ENCODE measurements at regions not wholly inside any gene's neighbourhood (a gene's known extent, or its start where the extent isn't known, plus 50 kb on each side); places are given as distances from the start of the nearest gene placed in this dataset.

DNA sequence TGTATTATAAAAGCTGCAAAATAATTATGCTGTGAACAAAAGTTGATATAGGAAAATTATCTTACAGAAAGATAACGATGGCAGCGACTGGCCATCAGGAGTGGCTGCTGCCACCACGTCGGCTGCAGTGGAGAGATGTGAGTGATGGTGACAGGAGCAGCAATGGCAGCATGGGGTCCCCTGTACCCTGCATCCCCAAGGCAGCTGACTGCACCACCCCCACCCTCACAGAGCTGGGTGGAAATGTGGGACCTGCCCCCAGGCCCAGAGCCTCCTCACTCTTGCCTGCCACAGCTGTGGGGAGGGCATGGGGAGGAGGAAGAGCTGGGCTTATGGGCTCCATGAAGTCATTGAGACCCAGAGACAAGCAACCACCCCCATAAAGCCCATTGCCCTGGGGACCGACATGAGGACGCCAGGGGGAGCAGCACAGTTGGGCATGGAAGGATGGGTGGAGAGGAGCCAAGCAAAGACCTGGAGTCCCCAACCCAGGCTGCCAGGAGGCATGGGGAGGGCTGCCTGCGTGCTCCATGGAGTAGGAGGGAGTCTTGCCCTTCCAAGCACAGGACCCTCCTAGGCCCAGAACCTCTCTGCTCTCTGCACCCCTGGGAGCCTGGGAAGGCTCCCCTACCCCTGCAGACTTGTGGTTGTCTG, 1090.5 kb downstream of the PCDH18 start:
- no peak for FAIRE-seq
- no peak for DNase-seq (ENCODE audit: insufficient read length, low spot score)
- TF ChIP-seq POLR2AphosphoS5 (IDR thresholded peaks at IDR 0.05; ENCODE audit: low read depth, low read length), result no peak
- no peak for TF ChIP-seq PAX5 (IDR thresholded peaks at IDR 0.05; ENCODE audit: insufficient read depth, low read length, severe bottlenecking)
- TF ChIP-seq SPI1 (IDR thresholded peaks at IDR 0.05; ENCODE audit: low read depth, low read length), result no peak
- TF ChIP-seq POU2F2 (IDR thresholded peaks at IDR 0.05; ENCODE audit: low read depth, low read length), result no peak
- no peak for TF ChIP-seq TAF1 (IDR thresholded peaks at IDR 0.05; ENCODE audit: low read depth, low read length)
- TF ChIP-seq POLR2A (IDR thresholded peaks at IDR 0.05; ENCODE audit: low read depth, low read length), result no peak

DNA sequence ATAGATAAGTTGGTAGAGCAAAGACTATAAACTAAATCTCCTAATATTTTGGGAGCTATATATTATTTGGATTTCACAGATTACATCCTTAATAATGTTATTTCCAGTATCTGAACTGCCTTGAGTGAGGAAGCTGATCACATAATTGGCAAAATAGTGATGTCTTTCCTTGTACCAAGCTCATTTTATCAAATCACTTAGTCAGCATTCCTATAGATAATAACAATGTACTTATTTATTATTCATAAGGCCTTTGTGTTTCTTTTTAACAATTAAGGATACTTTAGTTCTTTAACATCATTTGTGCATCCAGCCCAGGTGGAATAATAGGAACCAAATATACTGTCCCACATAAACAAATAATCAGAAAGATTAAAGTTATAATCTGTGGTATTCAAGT, 1093.6 kb downstream of the PCDH18 start:
- no peak for DNase-seq (ENCODE audit: insufficient read length, low spot score)
- TF ChIP-seq POU2F2 (IDR thresholded peaks at IDR 0.05; ENCODE audit: low read depth, low read length) (no peak), POLR2A (IDR thresholded peaks at IDR 0.05; ENCODE audit: low read depth, low read length) (no peak), TAF1 (IDR thresholded peaks at IDR 0.05; ENCODE audit: low read depth, low read length) (no peak), POLR2AphosphoS5 (IDR thresholded peaks at IDR 0.05; ENCODE audit: low read depth, low read length) (no peak), SPI1 (IDR thresholded peaks at IDR 0.05; ENCODE audit: low read depth, low read length) (no peak), PAX5 (IDR thresholded peaks at IDR 0.05; ENCODE audit: insufficient read depth, low read length, severe bottlenecking) (no peak)
- no peak for FAIRE-seq

DNA sequence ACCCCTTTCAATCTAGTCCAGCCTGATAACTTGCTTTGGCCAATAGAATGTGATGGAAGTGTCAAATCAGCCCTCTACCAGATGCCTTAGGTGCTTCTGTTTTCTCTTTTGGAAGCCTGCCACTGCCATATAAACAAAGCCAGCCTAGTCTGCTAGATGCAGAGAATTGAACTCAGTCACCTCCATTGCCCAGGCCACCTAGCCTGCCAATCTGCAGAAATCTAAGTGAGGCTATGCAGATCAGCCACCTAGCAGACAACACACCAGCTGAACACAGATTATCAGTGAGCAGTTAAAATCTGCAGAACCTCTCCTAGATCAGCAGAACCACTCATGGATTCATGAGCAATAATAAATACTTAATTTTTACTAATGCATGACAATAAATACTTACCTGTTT, 1108.2 kb downstream of the PCDH18 start:
- DNase-seq (ENCODE audit: insufficient read length, low spot score) (no peak), FAIRE-seq (no peak)

DNA sequence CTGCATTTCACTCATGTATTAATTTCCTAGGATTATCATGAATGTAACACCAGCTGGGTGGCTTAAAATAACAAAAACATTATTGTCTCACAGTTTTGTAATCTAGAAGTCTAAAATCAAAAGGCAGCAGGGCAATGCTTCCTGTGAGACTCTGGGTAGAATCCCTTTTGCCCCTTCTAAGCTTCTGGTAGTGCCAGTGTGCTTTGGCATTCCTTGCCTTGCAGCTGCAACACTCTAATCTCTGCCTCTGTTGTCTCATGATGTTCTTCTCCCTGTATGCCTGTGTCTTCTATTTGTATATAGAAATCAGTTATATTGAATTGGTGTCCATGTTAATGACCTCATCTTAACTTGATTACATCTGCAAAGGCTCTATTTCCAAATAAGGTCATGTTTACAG, 1117.3 kb downstream of the PCDH18 start:
- no peak for TF ChIP-seq PAX5 (IDR thresholded peaks at IDR 0.05; ENCODE audit: insufficient read depth, low read length, severe bottlenecking)
- no peak for TF ChIP-seq POLR2A (IDR thresholded peaks at IDR 0.05; ENCODE audit: low read depth, low read length)
- DNase-seq (ENCODE audit: insufficient read length, low spot score) (no peak), FAIRE-seq (no peak)

More for the DNA sequence above, 1108.2 kb downstream of the PCDH18 start:
- TF ChIP-seq POLR2A (IDR thresholded peaks at IDR 0.05; ENCODE audit: low read depth, low read length) (no peak), TAF1 (IDR thresholded peaks at IDR 0.05; ENCODE audit: low read depth, low read length) (no peak), POU2F2 (IDR thresholded peaks at IDR 0.05; ENCODE audit: low read depth, low read length) (no peak), PAX5 (IDR thresholded peaks at IDR 0.05; ENCODE audit: insufficient read depth, low read length, severe bottlenecking) (no peak), SPI1 (IDR thresholded peaks at IDR 0.05; ENCODE audit: low read depth, low read length) (no peak), POLR2AphosphoS5 (IDR thresholded peaks at IDR 0.05; ENCODE audit: low read depth, low read length) (no peak)

DNA sequence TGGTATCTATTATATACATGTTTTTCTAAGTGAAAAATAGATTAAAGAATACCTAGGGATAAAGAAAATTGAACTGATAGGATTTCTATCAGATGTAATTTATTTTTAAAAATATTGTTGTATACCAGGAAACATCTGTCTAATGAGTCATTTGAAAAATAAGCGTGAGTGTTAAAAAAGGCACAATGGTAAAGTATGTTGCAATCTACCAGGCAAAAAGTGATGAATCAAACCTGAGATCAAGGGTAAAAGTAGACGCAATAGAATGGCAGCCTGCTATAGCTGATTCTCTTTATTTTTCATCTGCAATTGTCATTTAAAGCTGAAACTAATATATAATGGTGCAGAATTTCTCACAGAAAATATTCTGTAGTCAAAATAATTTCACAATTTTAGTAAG, 1119.6 kb downstream of the PCDH18 start:
- FAIRE-seq (no peak), DNase-seq (ENCODE audit: insufficient read length, low spot score) (no peak)
- TF ChIP-seq POLR2AphosphoS5 (IDR thresholded peaks at IDR 0.05; ENCODE audit: low read depth, low read length), result no peak
- no peak for TF ChIP-seq SPI1 (IDR thresholded peaks at IDR 0.05; ENCODE audit: low read depth, low read length)
- TF ChIP-seq TAF1 (IDR thresholded peaks at IDR 0.05; ENCODE audit: low read depth, low read length), result no peak
- TF ChIP-seq POLR2A (IDR thresholded peaks at IDR 0.05; ENCODE audit: low read depth, low read length), result no peak

DNA sequence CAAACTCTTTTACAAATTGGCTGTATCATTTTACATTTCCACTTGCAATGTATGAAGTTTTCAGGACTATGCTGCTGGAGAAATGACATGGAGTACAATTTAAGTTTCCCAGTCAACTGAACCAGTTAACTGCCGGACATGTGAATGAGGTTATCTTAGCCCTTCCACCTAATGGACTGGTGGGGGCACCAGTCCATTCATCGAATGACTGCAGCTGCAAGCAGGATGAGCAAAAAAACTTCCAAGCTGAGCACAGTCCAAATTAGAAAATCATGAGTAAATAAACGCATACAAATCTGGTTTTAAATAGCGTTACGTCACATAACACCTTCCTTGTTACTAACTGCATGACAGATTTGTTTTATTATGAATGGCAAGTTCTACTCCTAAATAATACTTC, 1131.5 kb downstream of the PCDH18 start:
- no peak for FAIRE-seq

DNA sequence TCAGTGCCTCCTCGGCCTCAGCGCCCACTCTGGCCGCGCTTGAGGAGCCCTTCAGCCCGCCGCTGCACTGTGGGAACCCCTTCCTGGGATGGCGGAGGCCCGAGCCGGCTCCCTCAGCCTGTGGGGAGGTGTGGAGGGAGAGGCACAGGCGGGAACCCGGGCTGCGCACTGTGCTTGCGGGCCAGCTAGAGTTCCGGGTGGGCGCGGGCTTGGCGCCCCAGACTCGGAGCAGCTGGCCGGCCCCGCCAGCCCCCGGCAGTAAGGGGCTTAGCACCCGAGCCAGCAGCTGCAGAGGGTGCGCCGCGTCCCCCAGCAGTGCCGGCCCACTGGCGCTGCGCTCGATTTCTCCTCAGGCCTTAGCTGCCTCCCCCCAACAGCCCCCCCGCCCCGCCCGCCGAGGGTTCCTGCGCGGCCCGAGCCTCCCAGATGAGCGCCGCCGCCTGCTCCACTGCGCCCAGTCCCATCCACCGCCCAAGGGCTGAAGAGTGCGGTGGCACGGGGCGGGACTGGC, 1137.0 kb downstream of the PCDH18 start:
- TF ChIP-seq POU2F2 (IDR thresholded peaks at IDR 0.05; ENCODE audit: low read depth, low read length) (no peak), PAX5 (IDR thresholded peaks at IDR 0.05; ENCODE audit: insufficient read depth, low read length, severe bottlenecking) (no peak), TAF1 (IDR thresholded peaks at IDR 0.05; ENCODE audit: low read depth, low read length) (no peak), SPI1 (IDR thresholded peaks at IDR 0.05; ENCODE audit: low read depth, low read length) (no peak), POLR2A (IDR thresholded peaks at IDR 0.05; ENCODE audit: low read depth, low read length) (no peak), POLR2AphosphoS5 (IDR thresholded peaks at IDR 0.05; ENCODE audit: low read depth, low read length) (no peak)
- FAIRE-seq, result no peak
- no peak for DNase-seq (ENCODE audit: insufficient read length, low spot score)

More for the DNA sequence above, 1131.5 kb downstream of the PCDH18 start:
- DNase-seq (ENCODE audit: insufficient read length, low spot score), result no peak
- TF ChIP-seq SPI1 (IDR thresholded peaks at IDR 0.05; ENCODE audit: low read depth, low read length) (no peak), POLR2A (IDR thresholded peaks at IDR 0.05; ENCODE audit: low read depth, low read length) (no peak), PAX5 (IDR thresholded peaks at IDR 0.05; ENCODE audit: insufficient read depth, low read length, severe bottlenecking) (no peak), POU2F2 (IDR thresholded peaks at IDR 0.05; ENCODE audit: low read depth, low read length) (no peak), POLR2AphosphoS5 (IDR thresholded peaks at IDR 0.05; ENCODE audit: low read depth, low read length) (no peak), TAF1 (IDR thresholded peaks at IDR 0.05; ENCODE audit: low read depth, low read length) (no peak)

DNA sequence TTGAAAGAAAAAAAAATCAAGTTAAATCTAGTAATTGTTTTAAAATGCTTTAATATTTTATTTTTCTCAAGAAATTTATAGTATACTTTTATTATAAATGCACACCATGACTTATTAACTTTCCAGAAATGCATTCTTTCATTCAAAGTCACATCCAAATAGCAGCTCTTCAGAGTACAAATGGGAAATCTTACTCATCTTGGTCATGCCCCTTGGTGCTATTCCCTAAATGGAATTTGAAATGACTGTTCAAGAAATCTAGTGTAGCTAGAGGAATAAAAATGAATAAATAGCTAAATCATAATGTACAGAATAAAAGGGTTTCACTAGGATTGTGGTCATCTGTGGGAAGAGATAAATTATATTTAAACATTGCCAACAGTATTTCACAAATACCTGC, 1139.7 kb downstream of the PCDH18 start:
- TF ChIP-seq SPI1 (IDR thresholded peaks at IDR 0.05; ENCODE audit: low read depth, low read length), result no peak
- TF ChIP-seq POLR2AphosphoS5 (IDR thresholded peaks at IDR 0.05; ENCODE audit: low read depth, low read length), result no peak
- no peak for TF ChIP-seq POLR2A (IDR thresholded peaks at IDR 0.05; ENCODE audit: low read depth, low read length)
- no peak for TF ChIP-seq TAF1 (IDR thresholded peaks at IDR 0.05; ENCODE audit: low read depth, low read length)
- TF ChIP-seq PAX5 (IDR thresholded peaks at IDR 0.05; ENCODE audit: insufficient read depth, low read length, severe bottlenecking), result no peak
- TF ChIP-seq POU2F2 (IDR thresholded peaks at IDR 0.05; ENCODE audit: low read depth, low read length), result no peak
- FAIRE-seq (no peak), DNase-seq (ENCODE audit: insufficient read length, low spot score) (no peak)

DNA sequence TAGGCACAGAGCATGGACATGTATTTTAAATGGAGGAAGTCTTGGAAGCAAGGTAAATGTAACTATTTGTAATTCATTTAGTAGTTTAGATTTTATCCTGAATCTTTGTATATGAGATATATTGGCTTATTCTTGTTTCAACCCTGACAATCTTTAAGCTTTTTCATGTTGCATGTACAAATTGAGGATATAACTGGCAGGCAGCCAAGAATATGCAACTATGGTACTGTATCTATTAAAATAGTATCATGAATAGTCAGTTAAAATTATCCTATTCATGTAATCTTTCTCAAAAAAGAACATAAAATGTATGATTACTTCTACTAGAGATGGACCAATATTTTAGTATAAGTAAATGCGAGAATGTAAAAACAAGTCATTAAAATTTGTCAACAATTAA, 1141.5 kb downstream of the PCDH18 start:
- no peak for FAIRE-seq
- TF ChIP-seq TAF1 (IDR thresholded peaks at IDR 0.05; ENCODE audit: low read depth, low read length), result no peak
- no peak for TF ChIP-seq SPI1 (IDR thresholded peaks at IDR 0.05; ENCODE audit: low read depth, low read length)
- no peak for TF ChIP-seq PAX5 (IDR thresholded peaks at IDR 0.05; ENCODE audit: insufficient read depth, low read length, severe bottlenecking)
- DNase-seq (ENCODE audit: insufficient read length, low spot score), result no peak

DNA sequence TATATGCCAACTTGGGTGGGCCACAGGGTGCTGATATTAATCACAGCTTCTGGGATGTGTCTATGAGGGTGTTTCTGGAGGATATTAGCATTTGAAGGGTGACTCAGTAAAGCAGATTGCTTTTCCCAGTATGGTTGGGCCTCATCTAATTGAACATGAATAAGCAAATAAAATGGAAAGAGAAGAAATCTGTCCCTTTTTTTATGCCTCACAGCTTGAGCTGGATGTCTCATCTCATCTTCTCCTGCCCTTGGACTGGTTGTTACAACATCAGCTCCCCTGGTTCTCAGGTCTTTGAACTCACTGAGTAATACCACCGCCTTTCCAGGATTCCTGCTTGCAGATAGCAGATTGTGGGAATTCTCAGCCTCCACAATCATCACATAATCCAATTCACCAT, 1149.2 kb downstream of the PCDH18 start:
- TF ChIP-seq POLR2AphosphoS5 (IDR thresholded peaks at IDR 0.05; ENCODE audit: low read depth, low read length) (no peak), POU2F2 (IDR thresholded peaks at IDR 0.05; ENCODE audit: low read depth, low read length) (no peak), TAF1 (IDR thresholded peaks at IDR 0.05; ENCODE audit: low read depth, low read length) (no peak), POLR2A (IDR thresholded peaks at IDR 0.05; ENCODE audit: low read depth, low read length) (no peak), PAX5 (IDR thresholded peaks at IDR 0.05; ENCODE audit: insufficient read depth, low read length, severe bottlenecking) (no peak), SPI1 (IDR thresholded peaks at IDR 0.05; ENCODE audit: low read depth, low read length) (no peak)
- FAIRE-seq (no peak), DNase-seq (ENCODE audit: insufficient read length, low spot score) (no peak)
